ENCODE measurements at regions not wholly inside any gene's neighbourhood (a gene's known extent, or its start where the extent isn't known, plus 50 kb on each side); places are given as distances from the start of the nearest gene placed in this dataset.
"Not testable (repeated sequence)": the region's sequence is repeated elsewhere in the genome, so short reads cannot be mapped to it uniquely, and the experiment has no call there.

DNA sequence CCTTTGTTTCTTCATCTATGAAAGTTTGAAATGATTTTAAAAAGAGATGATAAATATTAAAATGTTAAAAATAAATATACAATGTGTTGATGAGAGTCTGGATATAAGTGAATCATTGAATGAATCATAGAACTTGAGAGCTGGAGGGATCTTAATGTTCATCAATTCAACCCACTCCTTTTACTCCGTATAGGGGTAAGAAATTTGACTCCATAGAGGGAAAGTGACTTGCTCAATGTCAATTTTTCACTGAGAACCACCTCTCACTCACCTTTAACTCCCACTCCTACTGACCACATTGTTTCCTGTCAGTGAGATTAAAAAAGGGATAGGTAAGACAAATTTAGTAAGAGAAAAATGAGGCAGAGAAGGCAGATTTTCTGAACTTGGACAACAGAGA lies 557.2 kb upstream of the GRIA3 start:
- intact Hi-C loops (cut with DNase I), result loop anchor here in 1 of 2 donors (10.0 kb wide), 1 partner anchor 902 kb away; no protein-coding TSS in a partner anchor
- DNase-seq, result no peak
- Histone ChIP-seq H3K9me3 (no peaks in the 10 kb centered on the region), H3K36me3 (ENCODE audit: insufficient read depth in 1 of 2, low read depth in 1 of 2) (no peaks in the 10 kb centered on the region), H3K27me3 (ENCODE audit: insufficient read depth in 3 of 3, low read length in 2 of 3) (no peaks in the 10 kb centered on the region), H3K27ac (no peak overlapping the region), H3K4me1 (no peaks in the 10 kb centered on the region), H3K4me3 (no peak overlapping the region)
- 26 to 34% (median 33%) methylated on average over 1 of the region's 1 CpG for WGBS, 3 donors
- no peak for TF ChIP-seq CTCF (IDR thresholded peaks at IDR 0.05)
- no peak for ATAC-seq

GRCh38 chrX:122641136-122641535 lies 542.9 kb upstream of the GRIA3 start:
- Histone ChIP-seq H3K36me3 (ENCODE audit: insufficient read depth in 1 of 2, low read depth in 1 of 2) (no peaks in the 10 kb centered on the region), H3K27me3 (ENCODE audit: insufficient read depth in 3 of 3, low read length in 2 of 3) (no peaks in the 10 kb centered on the region), H3K4me1 (no peaks in the 10 kb centered on the region), H3K4me3 (no peak overlapping the region), H3K9me3 (no peaks in the 10 kb centered on the region), H3K27ac (no peak overlapping the region)
- intact Hi-C loops (cut with DNase I), result no loop called here
- ATAC-seq (no peak), DNase-seq (no peak)
- TF ChIP-seq CTCF (IDR thresholded peaks at IDR 0.05), result no peak
- 53 to 76% (median 67%) methylated on average over 2 of the region's 2 CpGs for WGBS, 3 donors

DNA sequence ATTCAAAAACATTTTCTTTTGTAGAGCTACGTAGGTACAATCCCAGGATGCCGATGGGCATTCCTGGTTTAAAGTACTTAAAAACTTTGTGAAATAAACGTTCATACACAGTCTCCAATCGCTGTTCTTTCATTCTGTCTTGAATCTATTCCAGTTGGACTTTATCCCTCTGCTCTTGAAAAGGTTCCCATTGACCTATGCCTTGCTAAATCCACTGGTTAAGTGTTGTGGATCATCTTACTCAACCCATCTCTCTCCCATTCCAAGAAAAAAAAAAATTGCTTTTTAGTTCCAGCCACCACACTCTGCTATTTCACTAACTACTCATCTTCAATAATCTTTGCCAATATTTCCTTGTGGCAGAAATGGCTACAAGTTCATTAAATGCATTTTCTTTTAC lies 542.3 kb upstream of the GRIA3 start:
- Histone ChIP-seq H3K4me3 (no peak overlapping the region), H3K9me3 (no peaks in the 10 kb centered on the region), H3K27ac (no peak overlapping the region), H3K27me3 (ENCODE audit: insufficient read depth in 3 of 3, low read length in 2 of 3) (no peaks in the 10 kb centered on the region), H3K36me3 (ENCODE audit: insufficient read depth in 1 of 2, low read depth in 1 of 2) (no peaks in the 10 kb centered on the region), H3K4me1 (no peaks in the 10 kb centered on the region)
- ATAC-seq (no peak), DNase-seq (no peak)
- no peak for TF ChIP-seq CTCF (IDR thresholded peaks at IDR 0.05)
- intact Hi-C loops (cut with DNase I), result no loop called here
- 36 to 52% (median 52%) methylated on average over 4 of the region's 4 CpGs for WGBS, 3 donors

- H3K27me3 ChIP-seq (ENCODE audit: insufficient read depth in 3 of 3, low read length in 2 of 3); H3K4me3 ChIP-seq; H3K9me3 ChIP-seq; H3K27ac ChIP-seq; DNase-seq; intact Hi-C loops (cut with DNase I); ATAC-seq; H3K36me3 ChIP-seq (ENCODE audit: insufficient read depth in 1 of 2, low read depth in 1 of 2); H3K4me1 ChIP-seq: not testable (repeated sequence)
- 77 to 89% (median 82%) methylated on average over 10 to 16 of the region's 16 CpGs for WGBS, 3 donors
Measured at GRCh38 chrX:122655256-122655655, 528.8 kb upstream of the GRIA3 start.

- ATAC-seq (no peak), DNase-seq (no peak)
- Histone ChIP-seq H3K9me3 (no peaks in the 10 kb centered on the region), H3K4me1 (no peaks in the 10 kb centered on the region), H3K4me3 (no peak overlapping the region), H3K27me3 (ENCODE audit: insufficient read depth in 3 of 3, low read length in 2 of 3) (no peaks in the 10 kb centered on the region), H3K36me3 (ENCODE audit: insufficient read depth in 1 of 2, low read depth in 1 of 2) (no peaks in the 10 kb centered on the region), H3K27ac (no peak overlapping the region)
- TF ChIP-seq CTCF (IDR thresholded peaks at IDR 0.05), result no peak
- WGBS, 3 donors, result 47 to 62% (median 54%) methylated on average over 1 of the region's 1 CpG
- intact Hi-C loops (cut with DNase I), result no loop called here
Measured at GRCh38 chrX:122666601-122667000, 517.5 kb upstream of the GRIA3 start.
